Muscle of leg (tissue), 3 donors: ENCODE measurements at regions not wholly inside any gene's neighbourhood (a gene's known extent, or its start where the extent isn't known, plus 50 kb on each side); places are given as distances from the start of the nearest gene placed in this dataset.
"Not testable (repeated sequence)": the region's sequence is repeated elsewhere in the genome, so short reads cannot be mapped to it uniquely, and the experiment has no call there.

ENCODE experiments used
- DNase-seq: peaks from one replicate; pipeline ENCODE4 v3.0.0; 2013
- H3K27ac ChIP-seq: one replicate; pipeline ENCODE4 v1.5.1; 2013; ENCODE audit warnings: mild to moderate bottlenecking, low read length, control low read depth
- H3K27me3 ChIP-seq: one replicate; pipeline ENCODE4 v1.6.1; 2013; ENCODE audit warnings: low read length; ENCODE audit not compliant: control insufficient read depth, insufficient read depth
- H3K36me3 ChIP-seq: one replicate; pipeline ENCODE4 v1.6.1; 2013; ENCODE audit warnings: low read length; ENCODE audit not compliant: control insufficient read depth, insufficient read depth
- H3K4me1 ChIP-seq: one replicate; pipeline ENCODE4 v1.6.1; 2013; ENCODE audit warnings: low read length; ENCODE audit not compliant: control insufficient read depth, insufficient read depth
- H3K4me3 ChIP-seq: one replicate; pipeline ENCODE4 v1.5.1; 2013; ENCODE audit warnings: low read length, control low read depth
- H3K9me3 ChIP-seq: replicated peaks from 2 replicates; pipeline ENCODE4 v1.6.1; 2013; ENCODE audit warnings: low read depth, low read length; ENCODE audit not compliant: control insufficient read depth
- WGBS: methylation state at CpG from one replicate; pipeline ENCODE4 v1.1.5; 2013; ENCODE audit warnings: missing lambda C conversion rate; ENCODE audit not compliant: insufficient coverage; 5-methylcytosine and 5-hydroxymethylcytosine counted together

DNA sequence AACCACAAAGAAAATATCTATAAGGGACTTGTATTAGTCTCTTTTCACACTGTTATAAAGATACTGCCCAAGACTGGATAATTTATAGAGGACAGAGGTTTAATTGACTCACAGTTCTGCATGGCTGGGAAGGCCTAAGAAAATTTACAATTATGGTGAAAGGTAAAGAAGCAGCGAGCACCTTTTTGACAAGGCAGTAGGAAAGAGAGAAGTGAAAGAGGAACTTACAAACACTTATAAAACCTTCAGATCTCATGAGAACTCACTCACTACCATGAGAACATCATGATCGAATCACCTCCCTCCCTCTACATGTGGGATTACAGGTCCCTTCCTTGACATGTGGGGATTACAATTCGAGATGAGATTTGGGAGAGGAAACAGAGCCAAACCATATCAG, 856.0 kb downstream of the TRAM1L1 start:
- Histone ChIP-seq H3K27ac (no peak overlapping the region), H3K4me1 (no peaks in the 10 kb centered on the region), H3K27me3 (no peaks in the 10 kb centered on the region), H3K36me3 (no peaks in the 10 kb centered on the region), H3K4me3 (no peak overlapping the region), H3K9me3 (no peaks in the 10 kb centered on the region)
- no peak for DNase-seq
- WGBS = no CpG with 5 or more reads among the region's 3 CpGs

DNA sequence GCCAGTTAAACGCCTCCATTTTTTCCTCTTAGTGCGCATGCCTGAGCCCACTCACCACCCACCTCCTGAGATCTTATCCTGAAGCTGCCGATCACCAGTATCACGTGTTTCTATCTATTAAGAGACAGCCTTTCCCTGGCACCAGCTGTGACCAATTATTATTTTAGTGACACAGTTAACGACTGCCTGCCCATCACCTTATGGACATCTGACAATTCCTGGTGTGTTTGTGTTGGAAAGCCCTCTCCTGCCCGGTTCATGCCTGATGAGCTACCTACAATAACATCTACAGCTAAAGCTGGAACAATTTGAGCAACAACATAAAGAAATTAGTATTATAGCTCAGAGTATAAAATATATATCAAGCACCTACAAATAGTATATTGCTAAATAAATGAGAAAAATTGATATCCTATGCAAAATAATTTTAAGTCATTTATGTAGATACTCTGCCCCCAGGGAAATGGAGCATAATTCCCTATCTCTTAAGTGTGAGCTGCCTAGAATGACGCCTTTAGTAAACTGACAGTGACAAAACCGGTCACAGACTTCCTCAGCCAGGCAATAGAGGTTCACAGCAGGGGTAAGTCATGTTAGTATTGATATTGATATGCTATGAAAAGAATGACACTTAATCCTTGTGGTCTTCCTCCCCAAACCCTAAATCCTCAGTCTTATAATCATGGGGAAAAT, 862.2 kb downstream of the TRAM1L1 start:
- DNase-seq = no peak
- Histone ChIP-seq H3K27me3 (no peaks in the 10 kb centered on the region), H3K9me3 (no peaks in the 10 kb centered on the region), H3K4me1 (no peaks in the 10 kb centered on the region), H3K27ac (no peak overlapping the region), H3K36me3 (no peaks in the 10 kb centered on the region), H3K4me3 (no peak overlapping the region)
- 83% methylated on average over 5 of the region's 8 CpGs for WGBS

DNA sequence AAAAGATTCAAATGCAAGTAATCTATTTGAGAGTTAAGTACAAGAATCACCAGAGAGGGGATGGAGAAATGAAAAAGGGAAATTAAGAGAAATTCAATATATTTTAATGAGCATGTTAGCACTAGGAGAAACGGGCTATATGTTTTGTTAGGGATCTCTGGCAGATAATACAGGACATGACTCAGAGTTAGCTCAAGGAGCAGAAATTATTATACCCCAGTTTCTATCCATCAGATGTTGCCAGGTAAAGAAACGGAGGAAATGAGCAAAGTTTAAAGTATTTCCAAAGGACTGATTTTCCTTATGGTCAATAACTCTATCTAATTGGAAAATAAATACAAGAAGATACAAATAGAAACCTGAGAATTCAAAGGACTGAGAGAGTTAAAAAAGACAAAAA, 867.6 kb downstream of the TRAM1L1 start:
- Histone ChIP-seq H3K9me3 (no peaks in the 10 kb centered on the region), H3K27me3 (no peaks in the 10 kb centered on the region), H3K27ac (no peak overlapping the region), H3K4me3 (no peak overlapping the region), H3K4me1 (no peaks in the 10 kb centered on the region), H3K36me3 (no peaks in the 10 kb centered on the region)
- DNase-seq = no peak
- no CpG with 5 or more reads among the region's 2 CpGs for WGBS

DNA sequence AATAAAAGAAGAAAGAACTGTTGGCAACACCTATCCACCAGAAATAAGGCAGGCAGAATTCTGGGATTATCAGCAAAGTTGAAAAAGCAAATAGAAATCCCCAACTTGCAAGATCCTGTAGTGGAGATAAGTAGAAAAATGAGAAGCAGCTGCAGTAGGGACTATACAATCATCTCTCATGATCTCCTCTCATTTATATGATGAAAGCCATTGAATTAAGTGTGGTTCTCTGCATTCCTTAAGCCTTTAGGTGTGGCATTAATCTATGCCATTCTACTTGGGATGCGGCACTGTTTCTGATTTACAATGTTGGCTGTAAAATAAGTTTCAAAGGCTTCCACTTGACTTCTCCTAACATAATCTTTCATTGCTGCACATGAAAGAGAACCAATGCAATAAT, 869.8 kb downstream of the TRAM1L1 start:
- Histone ChIP-seq H3K4me3 (no peak overlapping the region), H3K9me3 (no peaks in the 10 kb centered on the region), H3K4me1 (no peaks in the 10 kb centered on the region), H3K27ac (no peak overlapping the region), H3K36me3 (no peaks in the 10 kb centered on the region), H3K27me3 (no peaks in the 10 kb centered on the region)
- no peak for DNase-seq
- WGBS = no CpG with 5 or more reads among the region's 1 CpG

DNA sequence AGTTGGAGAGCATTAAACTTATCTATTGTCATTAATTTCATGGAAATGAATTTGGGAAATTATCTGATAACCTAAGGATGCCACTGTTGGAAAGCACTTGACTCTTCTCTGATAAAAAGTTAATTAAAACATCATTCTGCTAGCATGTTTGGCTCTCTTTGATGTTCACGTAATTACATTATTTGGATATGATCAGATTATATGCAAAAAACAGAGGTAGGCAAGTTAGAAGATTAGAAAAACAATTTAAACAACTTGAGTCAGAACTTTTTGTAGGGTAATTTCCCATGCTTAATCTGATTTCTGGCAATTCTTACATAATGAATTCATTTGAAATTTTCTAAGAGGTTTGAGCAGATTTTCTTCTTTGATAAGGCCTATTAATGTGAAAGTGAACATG, 882.9 kb downstream of the TRAM1L1 start:
- Histone ChIP-seq H3K27me3 (no peaks in the 10 kb centered on the region), H3K36me3 (no peaks in the 10 kb centered on the region), H3K4me3 (no peak overlapping the region), H3K9me3 (no peaks in the 10 kb centered on the region), H3K27ac (no peak overlapping the region), H3K4me1 (no peaks in the 10 kb centered on the region)
- WGBS = no CpG with 5 or more reads among the region's 1 CpG
- DNase-seq = no peak

DNA sequence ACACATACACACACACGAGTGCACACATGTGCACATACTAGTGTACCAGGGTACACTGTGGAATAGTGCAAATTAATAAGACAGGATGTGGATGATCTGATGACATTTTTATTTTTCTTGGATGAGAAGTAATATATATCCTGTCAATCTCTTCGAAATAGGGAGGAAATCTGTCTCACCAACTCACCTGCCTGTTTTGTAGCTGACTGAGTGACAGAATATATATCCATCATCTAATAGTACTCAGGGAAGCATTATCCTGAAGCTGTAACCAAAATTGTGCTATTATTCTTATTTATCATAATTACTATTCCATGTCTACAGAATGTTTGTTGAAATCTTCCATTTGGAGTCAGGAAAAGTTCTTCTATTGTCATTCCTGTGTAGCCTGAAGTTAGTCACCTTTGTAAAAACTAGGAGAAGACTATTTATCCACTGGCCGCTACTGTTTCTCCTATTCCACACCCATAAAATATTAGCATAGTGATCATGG, 888.0 kb downstream of the TRAM1L1 start:
- Histone ChIP-seq H3K4me3 (no peak overlapping the region), H3K27me3 (no peaks in the 10 kb centered on the region), H3K4me1 (no peaks in the 10 kb centered on the region), H3K9me3 (no peaks in the 10 kb centered on the region), H3K36me3 (no peaks in the 10 kb centered on the region), H3K27ac (no peak overlapping the region)
- WGBS = no CpG with 5 or more reads among the region's 3 CpGs
- DNase-seq = no peak

DNA sequence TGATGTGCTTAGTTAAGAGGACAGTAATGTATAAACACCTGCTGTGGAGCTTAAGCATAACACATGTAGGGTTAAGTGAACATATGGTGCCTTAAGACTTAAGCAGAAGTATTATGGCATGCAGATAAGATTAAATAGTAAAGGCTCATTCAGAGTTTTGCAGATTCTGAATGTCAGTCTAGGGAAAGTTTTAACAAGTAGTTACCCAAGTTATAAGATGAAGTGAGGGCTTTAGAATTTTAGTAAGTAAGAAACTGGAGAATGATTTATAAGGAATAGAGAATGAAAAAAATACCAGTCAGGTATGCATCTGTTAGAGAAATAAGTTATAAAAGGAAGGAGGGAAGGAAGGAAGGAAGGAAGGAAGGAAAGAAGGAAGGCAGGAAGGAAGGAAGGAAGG, 902.1 kb downstream of the TRAM1L1 start:
- Histone ChIP-seq H3K4me3 (no peak overlapping the region), H3K36me3 (no peaks in the 10 kb centered on the region), H3K27me3 (no peaks in the 10 kb centered on the region), H3K9me3 (no peaks in the 10 kb centered on the region), H3K4me1 (no peaks in the 10 kb centered on the region), H3K27ac (no peak overlapping the region)
- DNase-seq = no peak

DNA sequence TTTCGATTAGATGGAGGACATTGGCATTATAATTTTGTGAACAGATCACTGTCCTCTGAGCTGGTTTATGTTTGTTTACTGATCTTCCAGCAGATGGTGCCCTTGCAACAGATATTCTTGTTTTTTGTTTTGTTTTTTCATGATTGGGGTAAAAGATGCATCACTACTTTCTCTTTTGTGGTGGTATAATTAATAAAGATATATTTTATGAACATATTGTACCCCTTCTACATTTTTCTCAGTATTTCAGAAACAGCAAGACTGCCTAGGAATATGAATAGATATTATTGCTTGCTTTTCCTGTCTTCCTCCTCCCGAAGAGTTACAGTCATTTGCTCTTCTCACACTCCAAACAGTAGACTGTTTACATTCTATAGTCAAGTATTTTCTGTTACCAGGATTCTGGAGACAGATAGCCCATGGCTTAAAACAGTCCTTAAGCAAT, 905.2 kb downstream of the TRAM1L1 start:
- no peaks in the 10 kb centered on the region for H3K9me3 ChIP-seq
- DNase-seq = peak; percentile 33
- no peaks in the 10 kb centered on the region for H3K27me3 ChIP-seq
- H3K4me1 ChIP-seq = no peaks in the 10 kb centered on the region
- H3K36me3 ChIP-seq = no peaks in the 10 kb centered on the region
- WGBS = no CpG with 5 or more reads among the region's 2 CpGs
- no peak overlapping the region for H3K4me3 ChIP-seq
- no peak overlapping the region for H3K27ac ChIP-seq

DNA sequence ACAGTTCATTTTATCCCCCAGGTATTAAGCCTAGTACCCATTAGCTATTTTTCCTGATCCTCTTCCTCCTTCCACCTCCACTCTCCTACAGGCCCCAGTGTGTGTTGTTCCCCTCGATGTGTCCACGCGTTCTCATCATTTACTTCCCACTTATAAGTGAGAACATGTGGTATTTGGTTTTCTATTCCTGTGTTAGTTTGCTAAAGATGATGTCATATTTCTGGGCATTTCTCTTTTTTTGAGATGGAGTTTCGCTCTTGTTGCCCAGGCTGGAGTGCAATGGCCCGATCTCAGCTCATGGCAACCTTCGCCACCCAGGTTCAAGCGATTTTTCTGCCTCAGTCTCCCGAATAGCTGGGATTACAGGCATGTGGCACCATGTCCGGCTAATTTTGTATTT, 934.0 kb downstream of the TRAM1L1 start:
- not testable (repeated sequence) for H3K27ac ChIP-seq, H3K4me1 ChIP-seq, H3K27me3 ChIP-seq, DNase-seq, H3K4me3 ChIP-seq, H3K9me3 ChIP-seq, H3K36me3 ChIP-seq
- 91% methylated on average over 6 of the region's 9 CpGs for WGBS

DNA sequence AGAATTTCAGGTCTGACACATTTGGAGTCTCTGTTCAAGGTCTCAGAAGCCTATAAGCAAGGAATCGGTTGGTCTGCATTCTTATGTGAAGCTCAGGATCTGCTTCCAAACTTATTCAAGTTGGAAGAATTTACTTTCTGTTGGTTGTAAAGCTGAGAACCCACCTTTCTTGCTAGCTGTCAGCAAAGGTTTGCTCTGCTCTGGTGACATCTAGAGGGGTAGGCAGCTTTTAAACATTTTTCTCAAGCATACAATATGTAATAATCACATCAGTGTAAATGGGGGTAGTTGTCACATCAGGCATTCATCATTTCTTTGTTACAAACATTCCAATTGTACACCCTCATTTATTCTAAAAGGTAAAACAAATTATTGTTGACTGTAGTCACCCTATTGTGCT, 935.2 kb downstream of the TRAM1L1 start:
- Histone ChIP-seq H3K4me1 (no peaks in the 10 kb centered on the region), H3K27ac (no peak overlapping the region), H3K27me3 (no peaks in the 10 kb centered on the region), H3K36me3 (no peaks in the 10 kb centered on the region), H3K9me3 (no peaks in the 10 kb centered on the region), H3K4me3 (no peak overlapping the region)
- 50% methylated on average over 1 of the region's 1 CpG for WGBS
- peak; percentile 11 for DNase-seq

DNA sequence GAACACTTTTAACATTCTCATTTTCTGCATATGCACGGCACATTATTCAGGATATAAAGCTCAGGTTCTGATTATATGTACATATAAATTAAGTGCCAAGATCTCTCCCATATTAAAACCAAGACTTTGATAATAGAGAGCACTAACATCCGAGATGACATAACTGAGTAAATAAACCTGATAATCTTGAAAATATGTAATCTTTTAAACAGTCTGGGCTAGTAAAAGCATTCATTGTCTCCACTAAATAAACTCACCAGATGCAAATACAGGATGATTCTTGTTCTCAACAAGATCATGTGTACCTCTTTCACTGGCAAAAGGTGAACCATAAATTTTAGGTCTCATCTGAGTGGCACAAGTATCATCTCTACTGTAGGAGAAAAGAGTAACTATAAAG, 942.2 kb downstream of the TRAM1L1 start:
- H3K4me1 ChIP-seq = no peaks in the 10 kb centered on the region
- H3K9me3 ChIP-seq = no peaks in the 10 kb centered on the region
- no peak overlapping the region for H3K27ac ChIP-seq
- no peak overlapping the region for H3K4me3 ChIP-seq
- no CpG with 5 or more reads among the region's 2 CpGs for WGBS
- DNase-seq = no peak
- no peaks in the 10 kb centered on the region for H3K36me3 ChIP-seq
- no peaks in the 10 kb centered on the region for H3K27me3 ChIP-seq
